Activated CD4-positive, alpha-beta T cell treated with anti-CD3 and anti-CD28 coated beads, Interleukin-2, amount 10 ng/mL, durations not matched to agents 7 days and 5 days (primary cell): ENCODE measurements at regions not wholly inside any gene's neighbourhood (a gene's known extent, or its start where the extent isn't known, plus 50 kb on each side); places are given as distances from the start of the nearest gene placed in this dataset.

Source experiments
- CTCF ChIA-PET: fragments of 350-600 bp; sonication (Branson Sonifier 250); formaldehyde crosslinking; loops from one replicate; lab custom pipeline; 2021; ENCODE audit warnings: antibody characterized with exemption; lab: Charles Lee
- POLR2A ChIA-PET: fragments of 350-600 bp; sonication (Branson Sonifier 250); formaldehyde crosslinking; loops from one replicate; lab custom pipeline; 2021; ENCODE audit warnings: antibody characterized with exemption; lab: Charles Lee
- DNase-seq: peaks from one replicate; pipeline ENCODE4 v3.0.0-alpha.2; 2020
- H3K27ac Mint-ChIP-seq: one replicate; pipeline ENCODE4 v1.8.0; 2021; ENCODE audit warnings: mild to moderate bottlenecking, moderate library complexity, mixed read lengths
- H3K27me3 Mint-ChIP-seq: one replicate; pipeline ENCODE4 v1.8.0; 2021; ENCODE audit warnings: mixed read lengths
- H3K36me3 Mint-ChIP-seq: one replicate; pipeline ENCODE4 v1.8.0; 2021; ENCODE audit warnings: low read depth, mixed read lengths
- H3K4me1 Mint-ChIP-seq: one replicate; pipeline ENCODE4 v1.8.0; 2021; ENCODE audit warnings: mixed read lengths
- H3K4me3 Mint-ChIP-seq: one replicate; pipeline ENCODE4 v1.8.0; 2021; ENCODE audit warnings: mild to moderate bottlenecking, moderate library complexity, mixed read lengths
- H3K9me3 Mint-ChIP-seq: one replicate; pipeline ENCODE4 v1.8.0; 2021; ENCODE audit warnings: mixed read lengths

- H3K36me3 Mint-ChIP-seq: peaks cover 7% of the 10 kb centered on the region
- H3K27me3 Mint-ChIP-seq: no peaks in the 10 kb centered on the region
- no peaks in the 10 kb centered on the region for H3K9me3 Mint-ChIP-seq
- H3K4me1 Mint-ChIP-seq: peaks cover 35% of the 10 kb centered on the region
- no peak for DNase-seq
- H3K4me3 Mint-ChIP-seq: no peak overlapping the region
- CTCF ChIA-PET: interaction anchor here (1.0 to 4.3 kb wide), 5 partner anchors 11 to 35 kb away, joined by 3 to 15 read pairs (median 4); no protein-coding TSS in a partner anchor
- POLR2A ChIA-PET: no interaction called here
- no peak overlapping the region for H3K27ac Mint-ChIP-seq
Observed at GRCh38 chr15:31469786-31470525, 143.3 kb downstream of the KLF13 start.

GRCh38 chr15:31470756-31471155, 144.1 kb downstream of the KLF13 start:
- Mint-ChIP-seq H3K27me3 (no peaks in the 10 kb centered on the region), H3K9me3 (peaks cover 2% of the 10 kb centered on the region), H3K4me3 (no peak overlapping the region), H3K4me1 (peaks cover 39% of the 10 kb centered on the region), H3K27ac (no peak overlapping the region), H3K36me3 (peaks cover 12% of the 10 kb centered on the region)
- CTCF ChIA-PET: interaction anchor here (1.3 to 4.3 kb wide), 3 partner anchors 11 to 33 kb away, joined by 3 to 15 read pairs (median 4); no protein-coding TSS in a partner anchor
- DNase-seq: no peak
- POLR2A ChIA-PET: no interaction called here

GRCh38 chr15:31471731-31472430, 145.2 kb downstream of the KLF13 start:
- no peak for DNase-seq
- H3K27me3 Mint-ChIP-seq: no peaks in the 10 kb centered on the region
- peaks cover 2% of the 10 kb centered on the region for H3K9me3 Mint-ChIP-seq
- H3K27ac Mint-ChIP-seq: peak overlapping the region; percentile 92
- ChIA-PET CTCF (interaction anchor here (1.1 to 4.3 kb wide), 8 partner anchors 8 to 106 kb away, joined by 3 to 15 read pairs (median 4); no protein-coding TSS in a partner anchor), POLR2A (no interaction called here)
- H3K36me3 Mint-ChIP-seq: peaks cover 14% of the 10 kb centered on the region
- peaks cover 43% of the 10 kb centered on the region for H3K4me1 Mint-ChIP-seq
- H3K4me3 Mint-ChIP-seq: peak overlapping the region; percentile 62

- H3K27me3 Mint-ChIP-seq: no peaks in the 10 kb centered on the region
- ChIA-PET CTCF (interaction anchor here (0.8 to 5.4 kb wide), 13 partner anchors 9 to 178 kb away, joined by 3 to 37 read pairs (median 4); no protein-coding TSS in a partner anchor), POLR2A (interaction anchor here (1.0 kb wide), 1 partner anchor 38 kb away, joined by 8 read pairs; no protein-coding TSS in a partner anchor)
- H3K27ac Mint-ChIP-seq: peak overlapping the region; percentile 92
- peaks cover 4% of the 10 kb centered on the region for H3K9me3 Mint-ChIP-seq
- H3K4me1 Mint-ChIP-seq: peaks cover 43% of the 10 kb centered on the region
- peaks cover 20% of the 10 kb centered on the region for H3K36me3 Mint-ChIP-seq
- peak overlapping the region; percentile 62 for H3K4me3 Mint-ChIP-seq
- peak; percentile 82 for DNase-seq
Observed at GRCh38 chr15:31472636-31473384, 146.2 kb downstream of the KLF13 start.

- CTCF ChIA-PET: interaction anchor here (0.7 to 5.4 kb wide), 12 partner anchors 8 to 343 kb away, joined by 3 to 37 read pairs (median 5); no protein-coding TSS in a partner anchor
- POLR2A ChIA-PET: interaction anchor here (1.0 kb wide), 1 partner anchor 39 kb away, joined by 8 read pairs; no protein-coding TSS in a partner anchor
- H3K36me3 Mint-ChIP-seq: peaks cover 23% of the 10 kb centered on the region
- H3K4me3 Mint-ChIP-seq: peak overlapping the region; percentile 62
- no peaks in the 10 kb centered on the region for H3K27me3 Mint-ChIP-seq
- peak overlapping the region; percentile 92 for H3K27ac Mint-ChIP-seq
- no peak for DNase-seq
- H3K9me3 Mint-ChIP-seq: peaks cover 4% of the 10 kb centered on the region
- peaks cover 43% of the 10 kb centered on the region for H3K4me1 Mint-ChIP-seq
Observed at GRCh38 chr15:31473385-31474058, 146.9 kb downstream of the KLF13 start.

GRCh38 chr15:31474059-31474868, 147.6 kb downstream of the KLF13 start:
- peaks cover 45% of the 10 kb centered on the region for H3K4me1 Mint-ChIP-seq
- DNase-seq: no peak
- H3K27me3 Mint-ChIP-seq: no peaks in the 10 kb centered on the region
- ChIA-PET CTCF (interaction anchor here (0.7 to 5.4 kb wide), 9 partner anchors 9 to 344 kb away, joined by 3 to 37 read pairs (median 6); no protein-coding TSS in a partner anchor), POLR2A (no interaction called here)
- H3K4me3 Mint-ChIP-seq: peak overlapping the region; percentile 40
- peak overlapping the region; percentile 92 for H3K27ac Mint-ChIP-seq
- peaks cover 25% of the 10 kb centered on the region for H3K36me3 Mint-ChIP-seq
- peaks cover 4% of the 10 kb centered on the region for H3K9me3 Mint-ChIP-seq

GRCh38 chr15:31476236-31476810, 149.7 kb downstream of the KLF13 start:
- Mint-ChIP-seq H3K4me1 (peaks cover 55% of the 10 kb centered on the region), H3K4me3 (no peak overlapping the region), H3K27ac (no peak overlapping the region), H3K9me3 (peaks cover 4% of the 10 kb centered on the region), H3K27me3 (no peaks in the 10 kb centered on the region), H3K36me3 (peaks cover 33% of the 10 kb centered on the region)
- POLR2A ChIA-PET: no interaction called here
- DNase-seq: no peak
- CTCF ChIA-PET: interaction anchor here (0.8 to 5.4 kb wide), 4 partner anchors 11 to 599 kb away, joined by 3 to 37 read pairs (median 4); no protein-coding TSS in a partner anchor

GRCh38 chr15:31476866-31477265, 150.2 kb downstream of the KLF13 start:
- no peak for DNase-seq
- POLR2A ChIA-PET: no interaction called here

GRCh38 chr15:31477301-31477700, 150.7 kb downstream of the KLF13 start:
- H3K4me3 Mint-ChIP-seq: no peak overlapping the region
- no peak for DNase-seq
- peaks cover 57% of the 10 kb centered on the region for H3K4me1 Mint-ChIP-seq
- ChIA-PET CTCF (interaction anchor here (1.0 to 5.4 kb wide), 3 partner anchors 10 to 212 kb away, joined by 3 to 37 read pairs (median 3); no protein-coding TSS in a partner anchor), POLR2A (no interaction called here)
- H3K9me3 Mint-ChIP-seq: peaks cover 4% of the 10 kb centered on the region
- no peaks in the 10 kb centered on the region for H3K27me3 Mint-ChIP-seq
- peaks cover 33% of the 10 kb centered on the region for H3K36me3 Mint-ChIP-seq
- no peak overlapping the region for H3K27ac Mint-ChIP-seq

More at GRCh38 chr15:31476866-31477265, 150.2 kb downstream of the KLF13 start:
- H3K9me3 Mint-ChIP-seq: peaks cover 4% of the 10 kb centered on the region
- no peak overlapping the region for H3K27ac Mint-ChIP-seq
- H3K4me3 Mint-ChIP-seq: no peak overlapping the region
- peaks cover 33% of the 10 kb centered on the region for H3K36me3 Mint-ChIP-seq
- CTCF ChIA-PET: interaction anchor here (1.0 to 5.4 kb wide), 2 partner anchors 11 to 212 kb away, joined by 3 to 37 read pairs; no protein-coding TSS in a partner anchor
- peaks cover 57% of the 10 kb centered on the region for H3K4me1 Mint-ChIP-seq
- no peaks in the 10 kb centered on the region for H3K27me3 Mint-ChIP-seq

- no peak overlapping the region for H3K27ac Mint-ChIP-seq
Observed at GRCh38 chr15:31477851-31478701, 151.4 kb downstream of the KLF13 start.

More at GRCh38 chr15:31477851-31478701, 151.4 kb downstream of the KLF13 start:
- Mint-ChIP-seq H3K4me1 (peaks cover 56% of the 10 kb centered on the region), H3K36me3 (peaks cover 36% of the 10 kb centered on the region), H3K4me3 (no peak overlapping the region), H3K9me3 (peaks cover 4% of the 10 kb centered on the region), H3K27me3 (peaks cover 2% of the 10 kb centered on the region)
- DNase-seq: no peak
- ChIA-PET CTCF (interaction anchor here (1.0 to 5.4 kb wide), 4 partner anchors 9 to 213 kb away, joined by 3 to 37 read pairs (median 4); no protein-coding TSS in a partner anchor), POLR2A (no interaction called here)
